GM18505 (cell line): ENCODE measurements at regions not wholly inside any gene's neighbourhood (a gene's known extent, or its start where the extent isn't known, plus 50 kb on each side); places are given as distances from the start of the nearest gene placed in this dataset.
A peak's percentile ranks its signal among the peaks of the same experiment; 100 is the strongest.

Source experiments
- ATAC-seq: cut with Tn5 transposase; IDR thresholded peaks from one replicate; pipeline ENCODE4 v1.9.1; 2021; ENCODE audit not compliant: unreplicated experiment
- POLR2A ChIP-seq: IDR thresholded peaks from 4 replicates; pipeline ENCODE4 v1.6.1; 2011; ENCODE audit warnings: borderline replicate concordance; ENCODE audit not compliant: insufficient read depth, insufficient read length; ENCODE audit errors: extremely low read depth

GRCh38 chr9:129320575-129321285 is 142.7 kb upstream of the IER5L start:
- peak; percentile 54 for ATAC-seq
- peak; percentile 49 for TF ChIP-seq POLR2A

GRCh38 chr9:129319938-129320481 is 141.9 kb upstream of the IER5L start:
- TF ChIP-seq POLR2A: no peak
- no peak for ATAC-seq

- ATAC-seq: no peak
- TF ChIP-seq POLR2A: no peak
These were observed 141.2 kb upstream of the IER5L start for GRCh38 chr9:129319076-129319937.

GRCh38 chr9:129318121-129319075 is 140.3 kb upstream of the IER5L start:
- no peak for TF ChIP-seq POLR2A

GRCh38 chr9:129317179-129318011 is 139.3 kb upstream of the IER5L start:
- TF ChIP-seq POLR2A: no peak

More at GRCh38 chr9:129318121-129319075, 140.3 kb upstream of the IER5L start:
- ATAC-seq: no peak

GRCh38 chr9:129316281-129317030 is 138.4 kb upstream of the IER5L start:
- no peak for TF ChIP-seq POLR2A

More at GRCh38 chr9:129317179-129318011, 139.3 kb upstream of the IER5L start:
- ATAC-seq: no peak

GRCh38 chr9:129313331-129313955 is 135.4 kb upstream of the IER5L start:
- ATAC-seq: no peak
- no peak for TF ChIP-seq POLR2A

More at GRCh38 chr9:129316281-129317030, 138.4 kb upstream of the IER5L start:
- ATAC-seq: no peak

GRCh38 chr9:129312251-129313122 is 134.4 kb upstream of the IER5L start:
- no peak for TF ChIP-seq POLR2A
- no peak for ATAC-seq

GRCh38 chr9:129311643-129312042 is 133.6 kb upstream of the IER5L start:
- TF ChIP-seq POLR2A: no peak
- no peak for ATAC-seq
